SK-N-MC (cell line): ENCODE measurements at regions not wholly inside any gene's neighbourhood (a gene's known extent, or its start where the extent isn't known, plus 50 kb on each side); places are given as distances from the start of the nearest gene placed in this dataset.

Experiments used
- EZH2 ChIP-seq: fragments of 200-600 bp; sonication (generic); IDR thresholded peaks from one replicate; pipeline ENCODE4 v1.6.1; 2017; ENCODE audit warnings: antibody characterized with exemption
- POLR2AphosphoS5 ChIP-seq: IDR thresholded peaks from 2 replicates; pipeline ENCODE4 v1.6.1; 2012; ENCODE audit warnings: mild to moderate bottlenecking, low read depth, low read length, borderline replicate concordance

- no peak for TF ChIP-seq POLR2AphosphoS5
- TF ChIP-seq EZH2: no peak
Measured at GRCh38 chr11:39674024-39674423, 1785.4 kb downstream of the LRRC4C start.
